ENCODE measurements at regions not wholly inside any gene's neighbourhood (a gene's known extent, or its start where the extent isn't known, plus 50 kb on each side); places are given as distances from the start of the nearest gene placed in this dataset.
"Not testable (repeated sequence)": the region's sequence is repeated elsewhere in the genome, so short reads cannot be mapped to it uniquely, and the experiment has no call there.

GRCh38 chr21:9008636-9009035, 1512.7 kb upstream of the TPTE start:
- no peak for DNase-seq (ENCODE audit: extremely low spot score)
- ChIA-PET CTCF (interaction anchor here (1.6 kb wide), 1 partner anchor 12 kb away, joined by 4 read pairs; no protein-coding TSS in a partner anchor), POLR2A (no interaction called here)
- TF ChIP-seq, protein P1, sequence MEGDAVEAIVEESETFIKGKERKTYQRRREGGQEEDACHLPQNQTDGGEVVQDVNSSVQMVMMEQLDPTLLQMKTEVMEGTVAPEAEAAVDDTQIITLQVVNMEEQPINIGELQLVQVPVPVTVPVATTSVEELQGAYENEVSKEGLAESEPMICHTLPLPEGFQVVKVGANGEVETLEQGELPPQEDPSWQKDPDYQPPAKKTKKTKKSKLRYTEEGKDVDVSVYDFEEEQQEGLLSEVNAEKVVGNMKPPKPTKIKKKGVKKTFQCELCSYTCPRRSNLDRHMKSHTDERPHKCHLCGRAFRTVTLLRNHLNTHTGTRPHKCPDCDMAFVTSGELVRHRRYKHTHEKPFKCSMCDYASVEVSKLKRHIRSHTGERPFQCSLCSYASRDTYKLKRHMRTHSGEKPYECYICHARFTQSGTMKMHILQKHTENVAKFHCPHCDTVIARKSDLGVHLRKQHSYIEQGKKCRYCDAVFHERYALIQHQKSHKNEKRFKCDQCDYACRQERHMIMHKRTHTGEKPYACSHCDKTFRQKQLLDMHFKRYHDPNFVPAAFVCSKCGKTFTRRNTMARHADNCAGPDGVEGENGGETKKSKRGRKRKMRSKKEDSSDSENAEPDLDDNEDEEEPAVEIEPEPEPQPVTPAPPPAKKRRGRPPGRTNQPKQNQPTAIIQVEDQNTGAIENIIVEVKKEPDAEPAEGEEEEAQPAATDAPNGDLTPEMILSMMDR (IDR thresholded peaks at IDR 0.05; ENCODE audit: control extremely low read depth, extremely low read depth, low read depth, missing control alignments): no peak

DNA sequence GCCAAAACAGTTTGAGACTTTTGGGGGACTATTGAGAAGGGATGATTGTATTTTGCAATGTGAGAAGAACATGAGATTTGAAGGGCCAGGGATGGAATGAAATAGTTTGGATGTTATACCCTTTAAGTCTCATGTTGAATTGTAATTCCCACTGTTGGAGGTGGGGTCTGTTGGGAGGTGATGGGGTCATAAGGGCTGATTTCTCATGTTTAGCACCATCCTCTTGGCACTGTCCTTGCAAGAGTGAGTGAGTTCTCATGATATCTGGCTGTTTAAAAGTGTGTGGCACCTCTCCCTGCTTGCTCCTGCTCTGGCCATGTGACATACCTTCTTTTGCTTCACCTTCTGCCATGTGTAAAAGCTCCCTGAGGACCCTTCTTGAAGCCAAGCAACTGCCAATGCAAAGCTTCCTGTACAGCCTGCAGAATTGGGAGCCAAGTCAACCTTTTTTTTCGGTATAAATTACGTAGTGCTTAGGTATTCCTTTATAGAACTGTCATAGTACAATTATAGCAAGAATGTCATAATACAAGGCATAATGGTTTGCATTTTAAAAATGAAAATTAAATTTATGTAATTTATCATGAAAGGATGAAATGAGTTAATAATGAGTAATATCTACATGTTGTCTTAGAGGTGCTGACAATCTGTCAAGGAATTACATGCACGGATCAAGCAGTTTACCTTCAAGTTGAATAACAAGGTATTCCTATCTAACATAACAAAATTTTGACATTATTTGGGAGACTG, 1511.9 kb upstream of the TPTE start:
- POLR2A ChIA-PET; DNase-seq (ENCODE audit: extremely low spot score): not testable (repeated sequence)
- CTCF ChIA-PET: interaction anchor here (1.6 kb wide), 1 partner anchor 11 kb away, joined by 4 read pairs; no protein-coding TSS in a partner anchor

- POLR2A ChIA-PET, CTCF ChIA-PET: not testable (repeated sequence)
Measured at GRCh38 chr21:9010121-9010795, 1511.1 kb upstream of the TPTE start.

GRCh38 chr21:9010936-9011890, 1510.2 kb upstream of the TPTE start:
- DNase-seq (ENCODE audit: extremely low spot score); POLR2A ChIA-PET: not testable (repeated sequence)

More at GRCh38 chr21:9010121-9010795, 1511.1 kb upstream of the TPTE start:
- DNase-seq (ENCODE audit: extremely low spot score): not testable (repeated sequence)

GRCh38 chr21:9011916-9012315, 1509.5 kb upstream of the TPTE start:
- CTCF ChIA-PET; DNase-seq (ENCODE audit: extremely low spot score); POLR2A ChIA-PET: not testable (repeated sequence)

More at GRCh38 chr21:9010936-9011890, 1510.2 kb upstream of the TPTE start:
- CTCF ChIA-PET: not testable (repeated sequence)

- CTCF ChIA-PET; POLR2A ChIA-PET; DNase-seq (ENCODE audit: extremely low spot score): not testable (repeated sequence)
Measured at GRCh38 chr21:9013502-9014242, 1507.7 kb upstream of the TPTE start.

GRCh38 chr21:9014243-9014734, 1507.1 kb upstream of the TPTE start:
- CTCF ChIA-PET; POLR2A ChIA-PET; DNase-seq (ENCODE audit: extremely low spot score): not testable (repeated sequence)

DNA sequence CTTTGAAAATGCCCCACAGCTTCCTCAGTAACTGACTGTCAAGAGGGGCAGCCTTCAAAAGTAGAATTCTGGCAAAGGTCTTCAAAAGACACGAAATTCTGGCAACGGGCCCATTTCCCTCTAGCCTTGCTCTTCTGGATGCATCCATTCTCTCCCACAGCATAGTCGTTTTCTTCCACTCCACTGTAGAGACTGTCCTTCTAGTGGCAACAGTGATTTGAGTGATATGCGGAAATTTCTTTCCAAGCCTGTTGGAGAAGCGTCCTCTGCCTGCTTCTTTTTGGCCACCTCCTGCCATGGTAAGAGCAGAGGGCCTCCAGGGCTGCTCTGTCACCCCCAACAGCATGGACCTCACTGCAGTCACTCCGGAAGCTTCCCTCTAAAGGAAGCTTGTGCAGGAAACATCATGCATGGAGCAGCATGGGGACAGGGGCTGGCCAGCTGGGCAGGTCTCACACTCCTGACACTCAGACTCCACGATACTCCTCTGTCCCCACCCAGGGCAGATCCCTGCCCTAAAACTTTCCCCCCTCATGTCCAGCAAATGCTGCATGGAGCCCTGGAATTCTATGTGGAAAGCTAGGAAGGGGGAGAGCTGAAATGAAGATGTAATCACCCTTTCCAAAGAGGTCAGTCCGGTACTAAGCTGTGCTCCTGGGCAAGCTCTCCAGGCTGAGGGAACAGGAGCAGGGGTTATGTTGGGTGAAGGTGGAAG, 1505.7 kb upstream of the TPTE start:
- CTCF ChIA-PET; POLR2A ChIA-PET; DNase-seq (ENCODE audit: extremely low spot score): not testable (repeated sequence)

GRCh38 chr21:9017206-9017605, 1504.2 kb upstream of the TPTE start:
- POLR2A ChIA-PET; CTCF ChIA-PET; DNase-seq (ENCODE audit: extremely low spot score): not testable (repeated sequence)

DNA sequence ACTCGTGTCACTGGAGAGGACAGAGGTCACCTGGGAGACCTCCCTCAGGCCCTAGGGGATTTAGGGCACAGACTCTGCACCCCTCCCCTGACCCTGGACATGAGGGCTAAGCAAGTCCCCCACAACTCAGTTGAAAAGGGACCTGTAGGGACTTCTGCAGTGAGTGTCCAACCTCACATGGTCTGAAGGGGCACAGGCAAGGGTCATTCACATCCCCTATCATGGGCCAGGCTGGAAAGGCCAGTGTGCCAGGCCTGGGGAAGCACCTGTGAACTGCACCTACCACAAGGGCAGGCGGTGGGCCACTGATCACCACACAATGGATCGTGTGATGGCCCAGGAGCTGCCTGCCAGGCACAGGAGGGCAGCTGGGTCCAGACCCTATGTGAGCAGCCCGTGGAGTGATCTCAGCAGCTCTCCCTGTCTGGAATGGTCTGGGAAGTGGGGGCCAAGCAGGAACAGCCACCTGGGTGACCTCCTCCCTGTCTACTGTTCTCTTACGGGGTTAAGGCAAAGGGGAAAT, 1502.6 kb upstream of the TPTE start:
- DNase-seq (ENCODE audit: extremely low spot score); CTCF ChIA-PET; POLR2A ChIA-PET: not testable (repeated sequence)

GRCh38 chr21:9024006-9024767, 1497.2 kb upstream of the TPTE start:
- CTCF ChIA-PET; DNase-seq (ENCODE audit: extremely low spot score): not testable (repeated sequence)

DNA sequence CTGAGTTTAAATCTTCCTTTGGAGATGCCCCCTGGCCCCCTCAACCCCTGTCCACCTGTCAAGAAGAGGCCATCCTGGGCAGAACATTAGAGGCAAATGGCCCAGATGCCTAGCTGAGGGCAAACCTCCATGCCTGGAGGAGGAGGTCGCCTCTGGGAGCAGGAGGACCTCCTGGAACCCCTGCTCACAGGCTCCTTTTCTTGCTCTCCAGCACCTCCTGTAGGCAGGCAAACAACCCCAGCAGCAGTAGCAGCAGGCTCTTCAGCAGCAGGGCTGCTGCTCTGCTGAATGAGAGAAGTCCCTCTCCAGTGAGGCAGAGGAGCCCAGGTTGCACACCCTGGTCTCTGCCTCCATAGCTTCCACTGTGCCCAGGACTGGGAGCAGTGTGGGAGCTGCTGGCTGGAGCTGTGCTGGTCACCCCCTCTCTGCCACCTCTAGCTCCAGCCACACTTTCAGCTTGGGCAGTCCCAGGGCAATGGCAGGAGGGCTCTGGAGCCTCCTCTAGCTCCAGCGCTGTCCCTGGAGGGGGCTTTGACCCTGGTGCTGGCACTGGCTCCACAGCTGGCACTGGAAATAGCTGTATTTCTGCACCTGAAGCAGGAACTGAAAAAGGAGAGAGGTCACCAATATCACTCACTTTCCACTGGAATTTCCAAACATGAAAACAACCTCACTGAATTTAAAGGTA, 1494.5 kb upstream of the TPTE start:
- POLR2A ChIA-PET; CTCF ChIA-PET; DNase-seq (ENCODE audit: extremely low spot score): not testable (repeated sequence)

More at GRCh38 chr21:9024006-9024767, 1497.2 kb upstream of the TPTE start:
- POLR2A ChIA-PET: not testable (repeated sequence)

DNA sequence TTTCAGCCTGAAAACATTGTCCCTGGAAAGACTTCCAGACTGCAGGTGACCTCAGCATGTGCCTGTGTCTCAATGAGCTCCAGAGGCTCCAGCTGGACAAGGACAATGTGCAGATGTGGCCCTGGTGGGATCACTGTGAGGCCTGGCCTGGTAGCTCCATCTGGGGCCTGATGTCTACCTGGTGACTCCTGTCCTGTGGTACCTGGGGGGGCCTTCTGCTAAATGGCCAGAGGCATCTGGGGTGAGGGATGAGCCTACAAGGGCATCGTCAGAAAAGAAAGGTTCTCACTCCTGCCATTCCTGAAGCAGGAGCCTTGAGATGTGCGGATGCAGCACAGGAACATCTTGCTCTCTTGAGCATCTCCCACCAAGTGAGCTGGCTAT, 1494.0 kb upstream of the TPTE start:
- POLR2A ChIA-PET; DNase-seq (ENCODE audit: extremely low spot score); CTCF ChIA-PET: not testable (repeated sequence)
